ENCODE measurements at regions not wholly inside any gene's neighbourhood (a gene's known extent, or its start where the extent isn't known, plus 50 kb on each side); places are given as distances from the start of the nearest gene placed in this dataset.
A peak's percentile ranks its signal among the peaks of the same experiment; 100 is the strongest.

DNA sequence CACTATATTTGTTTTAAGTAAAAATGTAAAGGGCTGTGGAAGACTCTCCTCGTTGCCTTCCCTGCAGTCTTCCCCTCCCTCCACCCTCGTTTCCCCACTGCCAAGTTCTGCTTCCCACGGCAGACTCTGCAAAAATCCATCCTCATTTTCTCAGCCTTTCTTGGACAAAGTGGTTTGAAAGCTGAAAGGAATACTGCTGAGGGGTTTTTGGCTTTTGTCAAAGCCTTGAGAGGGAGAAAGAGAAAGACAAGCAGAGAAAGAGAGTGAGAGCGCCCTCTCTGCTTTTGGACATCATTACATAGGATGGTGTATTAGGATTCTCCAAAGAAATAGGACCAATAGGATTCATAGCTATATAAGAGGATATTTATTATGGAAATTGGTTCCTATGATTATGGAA is 455.9 kb upstream of the SOX11 start:
- Histone ChIP-seq H3K4me2 (ENCODE audit: low read length) (no peak overlapping the region), H3K9ac (ENCODE audit: low read length) (no peak overlapping the region), H2AFZ (ENCODE audit: low read depth, low read length) (no peak overlapping the region), H4K20me1 (ENCODE audit: insufficient read depth, low read length) (no peaks in the 10 kb centered on the region), H3K4me1 (ENCODE audit: low read length) (no peaks in the 10 kb centered on the region), H3K27me3 (ENCODE audit: low read depth, low read length) (no peaks in the 10 kb centered on the region), H3K9me3 (ENCODE audit: insufficient read depth, low read length) (no peaks in the 10 kb centered on the region), H3K79me2 (ENCODE audit: low read length) (no peaks in the 10 kb centered on the region), H3K4me3 (ENCODE audit: low read length) (no peak overlapping the region), H3K36me3 (replicated peaks; ENCODE audit: low read depth, low read length) (no peaks in the 10 kb centered on the region), H3K27ac (ENCODE audit: low read length) (no peak overlapping the region)
- TF ChIP-seq, protein P1, sequence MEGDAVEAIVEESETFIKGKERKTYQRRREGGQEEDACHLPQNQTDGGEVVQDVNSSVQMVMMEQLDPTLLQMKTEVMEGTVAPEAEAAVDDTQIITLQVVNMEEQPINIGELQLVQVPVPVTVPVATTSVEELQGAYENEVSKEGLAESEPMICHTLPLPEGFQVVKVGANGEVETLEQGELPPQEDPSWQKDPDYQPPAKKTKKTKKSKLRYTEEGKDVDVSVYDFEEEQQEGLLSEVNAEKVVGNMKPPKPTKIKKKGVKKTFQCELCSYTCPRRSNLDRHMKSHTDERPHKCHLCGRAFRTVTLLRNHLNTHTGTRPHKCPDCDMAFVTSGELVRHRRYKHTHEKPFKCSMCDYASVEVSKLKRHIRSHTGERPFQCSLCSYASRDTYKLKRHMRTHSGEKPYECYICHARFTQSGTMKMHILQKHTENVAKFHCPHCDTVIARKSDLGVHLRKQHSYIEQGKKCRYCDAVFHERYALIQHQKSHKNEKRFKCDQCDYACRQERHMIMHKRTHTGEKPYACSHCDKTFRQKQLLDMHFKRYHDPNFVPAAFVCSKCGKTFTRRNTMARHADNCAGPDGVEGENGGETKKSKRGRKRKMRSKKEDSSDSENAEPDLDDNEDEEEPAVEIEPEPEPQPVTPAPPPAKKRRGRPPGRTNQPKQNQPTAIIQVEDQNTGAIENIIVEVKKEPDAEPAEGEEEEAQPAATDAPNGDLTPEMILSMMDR (IDR thresholded peaks at IDR 0.05; ENCODE audit: low read depth, low read length), result peak; percentile 9; the same call in 1 of the 2 replicates
- no peak for TF ChIP-seq EZH2phosphoT487 (IDR thresholded peaks at IDR 0.05; ENCODE audit: low read depth)

DNA sequence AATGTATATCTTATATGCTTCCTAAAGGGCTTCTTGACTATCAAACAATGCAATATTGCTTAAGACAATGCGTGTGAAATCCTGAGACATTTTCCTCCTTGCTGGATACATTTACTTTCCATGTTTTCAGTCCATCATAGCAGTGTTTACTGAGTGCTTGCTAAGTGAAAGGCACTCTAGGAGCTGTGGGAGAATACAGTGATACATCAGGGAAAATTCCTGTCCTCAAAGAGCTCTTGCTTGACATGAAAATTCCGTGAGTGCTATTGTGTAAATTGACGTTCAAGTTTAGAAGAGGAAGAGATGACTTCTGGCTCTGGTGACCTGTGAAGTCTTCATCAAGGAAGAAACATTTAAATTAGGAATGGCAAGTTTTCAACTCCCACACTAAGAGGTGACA is 449.4 kb upstream of the SOX11 start:
- H4K20me1 ChIP-seq (ENCODE audit: insufficient read depth, low read length), result no peaks in the 10 kb centered on the region
- no peaks in the 10 kb centered on the region for H3K9me3 ChIP-seq (ENCODE audit: insufficient read depth, low read length)
- no peaks in the 10 kb centered on the region for H3K36me3 ChIP-seq (replicated peaks; ENCODE audit: low read depth, low read length)
- no peaks in the 10 kb centered on the region for H3K79me2 ChIP-seq (ENCODE audit: low read length)
- H3K4me3 ChIP-seq (ENCODE audit: low read length), result no peak overlapping the region
- no peak overlapping the region for H2AFZ ChIP-seq (ENCODE audit: low read depth, low read length)
- H3K27me3 ChIP-seq (ENCODE audit: low read depth, low read length), result no peaks in the 10 kb centered on the region
- peaks cover 6% of the 10 kb centered on the region; the same call in 1 of the 2 replicates for H3K4me1 ChIP-seq (ENCODE audit: low read length)
- H3K9ac ChIP-seq (ENCODE audit: low read length), result no peak overlapping the region
- TF ChIP-seq, protein P1 (IDR thresholded peaks at IDR 0.05; ENCODE audit: low read depth, low read length), result no peak
- TF ChIP-seq EZH2phosphoT487 (IDR thresholded peaks at IDR 0.05; ENCODE audit: low read depth), result no peak
- H3K27ac ChIP-seq (ENCODE audit: low read length), result no peak overlapping the region
- H3K4me2 ChIP-seq (ENCODE audit: low read length), result peak overlapping the region; percentile 57; the same call in 1 of the 2 replicates

DNA sequence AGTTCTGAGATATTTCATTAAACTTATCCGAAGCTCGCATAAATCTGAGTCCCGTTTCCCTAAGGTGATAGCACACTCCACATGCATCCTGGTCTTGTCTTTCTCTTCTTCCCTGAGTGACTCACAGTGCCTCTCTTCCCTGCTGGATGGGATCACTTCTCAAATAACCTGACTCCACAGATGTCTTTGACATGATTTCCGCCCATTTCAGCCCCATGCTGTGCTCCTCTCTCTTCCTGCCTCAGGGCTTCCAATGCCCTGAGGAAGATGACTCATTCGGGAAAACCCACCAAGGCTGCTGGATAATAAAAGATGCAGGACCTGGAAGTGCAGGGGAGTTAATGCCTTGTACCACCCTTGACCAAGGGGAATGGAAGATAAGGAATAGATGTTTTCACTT is 441.7 kb upstream of the SOX11 start:
- Histone ChIP-seq H3K27ac (ENCODE audit: low read length) (no peak overlapping the region), H3K9ac (ENCODE audit: low read length) (no peak overlapping the region), H3K79me2 (ENCODE audit: low read length) (no peaks in the 10 kb centered on the region), H2AFZ (ENCODE audit: low read depth, low read length) (no peak overlapping the region), H3K9me3 (ENCODE audit: insufficient read depth, low read length) (no peaks in the 10 kb centered on the region), H3K4me1 (ENCODE audit: low read length) (no peaks in the 10 kb centered on the region), H3K36me3 (replicated peaks; ENCODE audit: low read depth, low read length) (no peaks in the 10 kb centered on the region), H4K20me1 (ENCODE audit: insufficient read depth, low read length) (no peaks in the 10 kb centered on the region), H3K4me3 (ENCODE audit: low read length) (no peak overlapping the region), H3K27me3 (ENCODE audit: low read depth, low read length) (no peaks in the 10 kb centered on the region), H3K4me2 (ENCODE audit: low read length) (no peak overlapping the region)
- no peak for TF ChIP-seq EZH2phosphoT487 (IDR thresholded peaks at IDR 0.05; ENCODE audit: low read depth)
- TF ChIP-seq, protein P1 (IDR thresholded peaks at IDR 0.05; ENCODE audit: low read depth, low read length), result no peak

DNA sequence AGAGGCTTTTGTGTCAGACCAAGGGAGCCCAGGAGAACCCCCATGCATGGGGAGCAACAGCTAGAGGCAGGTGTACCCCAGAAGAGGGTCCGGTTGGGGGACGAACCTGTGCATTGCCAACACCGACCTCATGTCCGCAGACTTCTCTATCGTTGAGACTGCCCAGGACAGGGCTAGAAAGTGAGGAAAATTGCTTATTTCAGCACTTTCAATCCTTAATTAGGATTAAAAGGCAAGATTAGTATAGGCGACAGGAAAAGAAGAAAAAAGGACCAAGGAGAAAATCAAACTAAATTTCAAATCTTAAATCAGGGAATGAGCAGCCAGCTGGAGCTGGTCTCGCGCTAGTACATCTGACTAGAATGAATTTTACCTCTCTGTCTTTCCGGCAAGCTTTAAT is 438.9 kb upstream of the SOX11 start:
- Histone ChIP-seq H3K79me2 (ENCODE audit: low read length) (no peaks in the 10 kb centered on the region), H4K20me1 (ENCODE audit: insufficient read depth, low read length) (no peaks in the 10 kb centered on the region), H2AFZ (ENCODE audit: low read depth, low read length) (no peak overlapping the region), H3K27ac (ENCODE audit: low read length) (no peak overlapping the region), H3K9me3 (ENCODE audit: insufficient read depth, low read length) (no peaks in the 10 kb centered on the region), H3K27me3 (ENCODE audit: low read depth, low read length) (no peaks in the 10 kb centered on the region), H3K4me2 (ENCODE audit: low read length) (no peak overlapping the region), H3K9ac (ENCODE audit: low read length) (no peak overlapping the region), H3K4me3 (ENCODE audit: low read length) (no peak overlapping the region), H3K36me3 (replicated peaks; ENCODE audit: low read depth, low read length) (no peaks in the 10 kb centered on the region), H3K4me1 (ENCODE audit: low read length) (no peaks in the 10 kb centered on the region)
- TF ChIP-seq, protein P1 (IDR thresholded peaks at IDR 0.05; ENCODE audit: low read depth, low read length), result no peak
- TF ChIP-seq EZH2phosphoT487 (IDR thresholded peaks at IDR 0.05; ENCODE audit: low read depth), result no peak

Measured in OCI-LY3 (cell line).